Calu3 (cell line): ENCODE measurements at regions not wholly inside any gene's neighbourhood (a gene's known extent, or its start where the extent isn't known, plus 50 kb on each side); places are given as distances from the start of the nearest gene placed in this dataset.
A peak's percentile ranks its signal among the peaks of the same experiment; 100 is the strongest.
"Not testable (repeated sequence)": the region's sequence is repeated elsewhere in the genome, so short reads cannot be mapped to it uniquely, and the experiment has no call there.

Experiments used
- BruUV-seq: library from RNA; stranded (reverse); fragments of 400-500 nt; replicated peaks from 2 replicates; lab custom pipeline; 2021; lab: Mats Ljungman, UMichigan
- CTCF ChIA-PET: fragments of 300-600 bp; sonication (Branson Sonifier 250); formaldehyde crosslinking; loops from one replicate; lab custom pipeline; 2022; ENCODE audit warnings: antibody characterized with exemption; lab: Charles Lee
- DNase-seq: peaks from one replicate; pipeline ENCODE4 v3.0.0; 2022
- H3K27ac Mint-ChIP-seq: one replicate; pipeline ENCODE4 v1.8.0; 2022; ENCODE audit warnings: mixed read lengths; ENCODE audit not compliant: unreplicated experiment
- H3K27me3 Mint-ChIP-seq: one replicate; pipeline ENCODE4 v1.8.0; 2022; ENCODE audit warnings: mixed read lengths; ENCODE audit not compliant: unreplicated experiment
- H3K36me3 Mint-ChIP-seq: one replicate; pipeline ENCODE4 v1.8.0; 2022; ENCODE audit warnings: mild to moderate bottlenecking, moderate library complexity, mixed read lengths; ENCODE audit not compliant: insufficient read depth, unreplicated experiment
- H3K4me1 Mint-ChIP-seq: one replicate; pipeline ENCODE4 v1.8.0; 2022; ENCODE audit warnings: mild to moderate bottlenecking, low read depth, mixed read lengths; ENCODE audit not compliant: unreplicated experiment
- H3K4me3 Mint-ChIP-seq: one replicate; pipeline ENCODE4 v1.8.0; 2022; ENCODE audit warnings: mild to moderate bottlenecking, low read depth, moderate library complexity, mixed read lengths; ENCODE audit not compliant: unreplicated experiment
- H3K9me3 Mint-ChIP-seq: one replicate; pipeline ENCODE4 v1.8.0; 2022; ENCODE audit warnings: low read depth, mixed read lengths; ENCODE audit not compliant: unreplicated experiment
- intact Hi-C: fragments of 100-400 bp; cut with micrococcal nuclease; formaldehyde crosslinking; loops from one replicate; pipeline ENCODE4 v1.10.0; 2022; ENCODE audit not compliant: unreplicated experiment
- TF ChIP-seq, protein P1 (sequence below): fragments of 200-600 bp; IDR thresholded peaks from one replicate; pipeline ENCODE4 v1.8.0; 2022; ENCODE audit warnings: antibody characterized with exemption; ENCODE audit not compliant: unreplicated experiment

DNA sequence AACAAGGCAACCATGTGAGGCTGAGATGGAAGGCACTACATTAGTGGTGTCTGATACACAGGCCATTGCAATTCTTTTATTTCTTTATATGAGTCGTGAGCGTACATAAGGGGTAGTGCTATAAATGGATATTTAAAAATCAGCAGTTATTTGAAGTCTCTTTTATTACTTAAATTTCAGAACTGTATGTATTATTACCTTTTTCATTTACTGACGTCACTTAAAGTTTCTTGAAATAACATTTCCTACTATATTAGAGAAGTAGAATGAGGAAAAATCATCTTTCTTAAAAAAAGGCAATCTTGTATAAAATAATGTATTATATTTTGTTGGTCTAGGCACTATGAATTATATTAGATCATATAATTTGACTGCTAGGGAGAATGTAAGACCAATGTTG lies 280.9 kb upstream of the CYLC2 start:
- CTCF ChIA-PET, result no interaction called here
- Mint-ChIP-seq H3K27me3 (no peaks in the 10 kb centered on the region), H3K27ac (no peak overlapping the region), H3K36me3 (no peaks in the 10 kb centered on the region), H3K4me1 (no peaks in the 10 kb centered on the region), H3K9me3 (peaks cover 3% of the 10 kb centered on the region), H3K4me3 (no peak overlapping the region)
- intact Hi-C loops, result no loop called here
- no TSS peak for BruUV-seq
- TF ChIP-seq, protein P1, sequence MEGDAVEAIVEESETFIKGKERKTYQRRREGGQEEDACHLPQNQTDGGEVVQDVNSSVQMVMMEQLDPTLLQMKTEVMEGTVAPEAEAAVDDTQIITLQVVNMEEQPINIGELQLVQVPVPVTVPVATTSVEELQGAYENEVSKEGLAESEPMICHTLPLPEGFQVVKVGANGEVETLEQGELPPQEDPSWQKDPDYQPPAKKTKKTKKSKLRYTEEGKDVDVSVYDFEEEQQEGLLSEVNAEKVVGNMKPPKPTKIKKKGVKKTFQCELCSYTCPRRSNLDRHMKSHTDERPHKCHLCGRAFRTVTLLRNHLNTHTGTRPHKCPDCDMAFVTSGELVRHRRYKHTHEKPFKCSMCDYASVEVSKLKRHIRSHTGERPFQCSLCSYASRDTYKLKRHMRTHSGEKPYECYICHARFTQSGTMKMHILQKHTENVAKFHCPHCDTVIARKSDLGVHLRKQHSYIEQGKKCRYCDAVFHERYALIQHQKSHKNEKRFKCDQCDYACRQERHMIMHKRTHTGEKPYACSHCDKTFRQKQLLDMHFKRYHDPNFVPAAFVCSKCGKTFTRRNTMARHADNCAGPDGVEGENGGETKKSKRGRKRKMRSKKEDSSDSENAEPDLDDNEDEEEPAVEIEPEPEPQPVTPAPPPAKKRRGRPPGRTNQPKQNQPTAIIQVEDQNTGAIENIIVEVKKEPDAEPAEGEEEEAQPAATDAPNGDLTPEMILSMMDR, result no peak
- DNase-seq, result no peak

DNA sequence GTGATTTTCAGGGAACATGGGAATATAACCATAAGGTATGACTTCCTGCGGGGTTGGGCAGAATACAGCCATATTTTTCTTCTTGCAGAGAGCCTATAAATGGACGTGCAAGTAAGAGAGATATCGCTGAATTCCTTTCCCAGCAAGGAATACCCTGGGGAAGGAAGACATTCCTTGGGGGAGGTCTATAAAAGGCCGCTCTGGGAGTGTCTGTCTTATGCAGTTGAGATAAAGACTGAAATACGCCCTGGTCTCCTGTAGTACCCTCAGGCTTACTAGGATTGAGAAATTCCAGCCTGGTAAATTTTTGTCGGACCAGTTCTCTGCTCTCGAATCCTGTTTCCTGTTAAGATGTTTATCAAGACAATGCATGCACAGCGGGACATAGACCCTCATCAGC lies 282.2 kb upstream of the CYLC2 start:
- H3K4me3 Mint-ChIP-seq, intact Hi-C loops, H3K27me3 Mint-ChIP-seq, H3K36me3 Mint-ChIP-seq, H3K9me3 Mint-ChIP-seq, CTCF ChIA-PET, H3K4me1 Mint-ChIP-seq, H3K27ac Mint-ChIP-seq, DNase-seq, BruUV-seq: not testable (repeated sequence)

DNA sequence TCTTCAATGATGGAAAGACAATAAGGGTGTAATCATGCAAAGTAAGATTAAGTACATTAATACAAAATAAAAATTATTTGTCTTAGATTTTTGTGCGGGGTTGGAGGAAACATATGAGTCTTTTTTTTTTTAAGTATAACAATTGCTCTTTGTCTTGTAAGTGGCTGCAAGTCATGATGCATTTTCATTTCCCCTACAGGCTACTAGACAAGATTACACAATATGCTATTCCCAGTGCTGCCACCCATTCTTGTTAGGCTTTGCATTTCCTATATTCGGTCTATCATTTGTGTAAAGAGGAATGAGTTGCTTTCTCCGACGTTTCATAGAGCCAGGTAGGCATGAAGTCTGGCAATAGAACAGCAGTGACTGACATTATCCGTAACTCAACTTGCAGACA lies 294.2 kb upstream of the CYLC2 start:
- Mint-ChIP-seq H3K27me3 (no peaks in the 10 kb centered on the region), H3K27ac (no peak overlapping the region), H3K4me3 (no peak overlapping the region), H3K36me3 (no peaks in the 10 kb centered on the region), H3K4me1 (no peaks in the 10 kb centered on the region), H3K9me3 (no peaks in the 10 kb centered on the region)
- DNase-seq, result peak; percentile 1
- intact Hi-C loops, result no loop called here
- TF ChIP-seq, protein P1, result no peak
- CTCF ChIA-PET, result no interaction called here
- BruUV-seq, result no TSS peak

DNA sequence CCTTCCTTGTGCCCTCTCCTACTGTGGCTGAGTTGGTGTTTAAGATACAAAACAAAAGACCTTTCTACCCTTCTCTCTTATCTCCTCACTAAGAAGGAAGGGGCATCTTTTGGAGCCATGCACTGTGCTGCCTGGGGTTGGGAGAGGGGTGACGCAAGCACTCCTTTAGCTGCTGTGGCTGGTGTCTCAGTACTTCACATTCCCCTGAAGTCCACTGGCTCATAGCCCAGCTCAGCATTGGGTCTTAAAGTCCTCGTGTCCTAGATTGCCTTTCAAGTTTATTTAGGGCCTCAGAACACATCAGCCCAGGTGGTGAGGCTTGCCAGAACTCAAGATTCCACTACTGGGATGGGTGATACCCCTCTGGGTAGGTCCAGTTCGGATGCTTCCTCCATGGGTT lies 325.9 kb upstream of the CYLC2 start:
- no peak for DNase-seq
- Mint-ChIP-seq H3K27ac (no peak overlapping the region), H3K36me3 (no peaks in the 10 kb centered on the region), H3K9me3 (peaks cover 7% of the 10 kb centered on the region), H3K4me3 (no peak overlapping the region), H3K4me1 (no peaks in the 10 kb centered on the region), H3K27me3 (no peaks in the 10 kb centered on the region)
- BruUV-seq, result no TSS peak
- intact Hi-C loops, result no loop called here
- TF ChIP-seq, protein P1, result no peak
- CTCF ChIA-PET, result no interaction called here

DNA sequence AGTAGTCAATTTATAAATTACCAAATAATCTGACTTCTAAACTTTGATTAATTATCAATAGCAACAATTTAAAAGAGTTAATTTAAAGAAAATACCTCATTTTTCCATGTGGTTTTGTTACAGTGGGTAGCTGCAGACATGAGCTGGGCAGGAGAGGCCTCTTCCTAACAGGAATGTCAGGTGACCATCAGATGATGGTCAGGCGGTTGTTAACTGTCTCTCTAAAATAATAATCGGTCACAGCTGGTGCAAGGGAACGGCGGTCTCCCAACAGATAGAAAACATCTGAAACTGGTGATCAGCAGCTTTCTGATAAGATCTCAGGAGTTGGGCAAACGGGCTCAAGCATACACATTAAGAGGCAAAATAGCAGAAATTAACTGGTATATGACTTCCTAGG lies 342.7 kb upstream of the CYLC2 start:
- Mint-ChIP-seq H3K36me3 (no peaks in the 10 kb centered on the region), H3K27me3 (no peaks in the 10 kb centered on the region), H3K4me3 (no peak overlapping the region), H3K9me3 (no peaks in the 10 kb centered on the region), H3K27ac (no peak overlapping the region), H3K4me1 (no peaks in the 10 kb centered on the region)
- TF ChIP-seq, protein P1, result no peak
- DNase-seq, result no peak
- CTCF ChIA-PET, result no interaction called here
- intact Hi-C loops, result no loop called here
- BruUV-seq, result no TSS peak
